GM12878 (cell line): ENCODE measurements at regions not wholly inside any gene's neighbourhood (a gene's known extent, or its start where the extent isn't known, plus 50 kb on each side); places are given as distances from the start of the nearest gene placed in this dataset.

ENCODE experiments used
- EZH2 ChIP-seq: IDR thresholded peaks from 2 replicates; pipeline ENCODE4 v1.6.1; 2012; ENCODE audit warnings: low read depth, mild to moderate bottlenecking, control low read depth, inconsistent platforms, low read length, borderline replicate concordance; ENCODE audit not compliant: control insufficient read depth
- POLR2A ChIP-seq: IDR thresholded peaks from 2 replicates; pipeline ENCODE4 v1.6.1; 2011; ENCODE audit warnings: low read depth, mild to moderate bottlenecking, low read length
- SRF ChIP-seq, 2 experiments: IDR thresholded peaks; 2 replicates each; pipeline ENCODE4 v1.6.1; 2011; ENCODE audit warnings: low read depth in 2 of 2, low read length in 2 of 2, mild to moderate bottlenecking in 1 of 2, moderate library complexity in 1 of 2
- YY1 ChIP-seq: IDR thresholded peaks from 2 replicates; pipeline ENCODE4 v1.6.1; 2011; ENCODE audit warnings: low read depth, mild to moderate bottlenecking, low read length
- ZZZ3 ChIP-seq: IDR thresholded peaks from 2 replicates; pipeline ENCODE4 v1.6.1; 2011; ENCODE audit warnings: low read depth; ENCODE audit not compliant: control insufficient read depth, insufficient read length

DNA sequence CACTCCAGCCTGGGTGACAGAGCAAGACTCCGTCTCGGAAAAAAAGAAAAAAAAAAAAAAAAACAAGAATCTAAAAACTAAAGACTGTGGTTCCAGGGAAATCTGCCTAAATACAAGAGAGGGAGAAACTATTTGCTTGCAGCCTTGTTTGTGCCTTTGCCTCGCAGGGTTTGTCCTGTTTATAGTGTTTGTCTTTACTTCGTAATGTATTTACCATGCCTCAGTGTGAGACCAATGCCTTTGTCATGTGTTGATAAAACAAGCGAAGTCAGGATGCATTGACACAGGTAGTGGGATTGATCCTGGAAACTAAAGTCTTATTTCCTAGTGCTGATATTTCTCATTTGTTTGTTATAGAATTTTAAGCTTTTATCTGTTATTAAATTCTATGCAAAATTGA, 199.0 kb downstream of the EXOC5 start:
- no peak for TF ChIP-seq POLR2A
- TF ChIP-seq ZZZ3 = no peak
- no peak for TF ChIP-seq YY1
- no peak for TF ChIP-seq EZH2
- no peak for TF ChIP-seq SRF (IDR thresholded peaks at IDR 0.05; ENCODE audit: low read depth in 2 of 2, low read length in 2 of 2)
